Activated CD4-positive, alpha-beta T cell treated with anti-CD3 and anti-CD28 coated beads, Interleukin-2, amount 50 U/mL, for 1 hour (primary cell): ENCODE measurements at regions not wholly inside any gene's neighbourhood (a gene's known extent, or its start where the extent isn't known, plus 50 kb on each side); places are given as distances from the start of the nearest gene placed in this dataset.

Experiments
- DNase-seq: peaks from one replicate; pipeline ENCODE4 v3.0.0-alpha.2; 2020

DNA sequence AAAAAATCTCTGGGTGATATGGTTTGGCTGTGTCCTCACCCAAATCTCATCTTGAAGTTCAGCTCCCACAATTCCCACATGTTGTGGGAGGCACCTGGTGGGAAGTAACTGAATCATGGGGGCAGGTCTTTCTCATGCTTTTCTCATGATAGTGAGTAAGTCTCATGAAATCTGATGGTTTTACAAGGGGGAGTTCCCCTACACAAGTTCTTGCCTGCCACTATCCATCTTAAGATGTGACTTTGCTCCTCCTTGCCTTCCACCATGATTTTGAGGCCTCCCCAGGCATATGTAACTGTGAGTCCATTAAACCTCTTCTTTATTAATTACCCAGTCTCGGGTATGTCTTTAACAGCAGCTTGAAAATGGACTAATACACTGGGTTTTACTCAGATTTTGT is 513.9 kb downstream of the TLE4 start:
- DNase-seq = no peak

DNA sequence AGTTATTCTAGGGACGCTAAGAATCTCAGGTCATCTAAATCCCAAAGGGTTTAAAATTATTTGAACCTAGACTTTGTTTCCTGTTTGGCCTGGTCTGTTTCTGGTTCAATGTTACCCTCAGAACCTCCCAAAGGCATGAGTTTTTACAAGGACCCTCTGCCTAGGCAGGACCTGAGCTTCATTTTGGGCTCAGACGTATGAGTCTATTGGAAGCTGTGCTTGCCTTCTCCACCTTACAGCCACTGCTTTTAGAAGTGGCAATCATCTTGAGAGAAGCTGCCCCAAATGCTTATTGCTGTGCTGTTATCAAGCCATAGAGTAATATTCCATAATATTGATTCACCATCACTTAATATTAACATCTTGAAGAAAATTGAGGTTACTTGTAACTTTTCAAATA is 510.4 kb downstream of the TLE4 start:
- no peak for DNase-seq

DNA sequence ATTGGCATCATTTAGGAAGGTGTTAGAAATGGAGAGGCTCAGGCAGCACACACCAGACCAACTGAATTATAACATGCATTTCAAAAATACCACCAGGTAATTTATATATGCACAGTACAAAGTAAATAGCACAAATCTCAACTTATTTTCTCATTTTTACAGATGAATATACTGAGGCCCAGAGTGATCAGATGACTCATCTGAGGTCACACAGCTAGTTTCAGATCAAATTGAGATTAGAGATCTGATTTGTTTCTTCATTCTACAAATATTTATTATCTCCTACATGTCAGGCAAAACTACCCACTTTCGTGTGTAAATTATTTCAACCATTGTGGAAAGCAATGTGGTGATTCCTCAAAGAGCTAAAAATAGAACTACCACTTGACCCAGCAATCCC is 507.1 kb downstream of the TLE4 start:
- DNase-seq = no peak

DNA sequence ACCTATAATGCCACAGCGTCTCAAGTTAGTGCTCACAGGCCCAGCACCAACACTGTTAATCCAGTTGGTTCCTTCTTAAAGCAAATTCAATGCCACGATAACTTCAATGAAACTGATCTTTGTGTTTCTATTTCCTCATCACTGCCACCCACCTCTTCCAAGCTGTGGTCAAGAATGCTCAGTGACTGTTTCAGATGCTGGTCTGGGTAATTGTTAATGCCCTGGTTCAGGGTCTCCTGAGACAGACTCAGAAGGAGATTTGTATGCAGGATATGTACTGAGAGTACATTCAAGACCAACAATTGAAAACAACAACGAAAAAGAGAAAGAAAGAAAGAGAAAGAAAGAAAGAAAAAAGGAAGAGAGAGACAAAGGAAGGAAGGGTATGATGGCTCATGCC is 505.3 kb downstream of the TLE4 start:
- no peak for DNase-seq

DNA sequence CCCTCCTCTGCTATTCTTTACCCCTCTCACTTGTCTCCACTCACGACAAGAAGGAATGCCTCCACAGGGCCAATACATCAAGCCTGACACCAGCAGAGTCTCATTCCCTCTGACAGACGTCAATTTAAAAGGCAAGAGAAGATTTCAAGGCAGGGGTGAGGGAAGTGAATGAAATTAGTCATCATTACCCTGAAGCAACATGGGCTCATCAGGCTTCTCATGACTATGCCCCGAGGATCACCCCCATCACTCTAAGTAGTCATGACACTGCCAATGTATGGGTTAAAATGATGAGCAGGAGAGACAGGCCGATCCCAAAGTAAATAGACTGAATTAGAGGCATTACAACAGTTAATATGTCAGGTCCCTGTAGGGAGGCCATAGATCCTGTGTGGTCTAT is 504.4 kb downstream of the TLE4 start:
- DNase-seq = no peak

DNA sequence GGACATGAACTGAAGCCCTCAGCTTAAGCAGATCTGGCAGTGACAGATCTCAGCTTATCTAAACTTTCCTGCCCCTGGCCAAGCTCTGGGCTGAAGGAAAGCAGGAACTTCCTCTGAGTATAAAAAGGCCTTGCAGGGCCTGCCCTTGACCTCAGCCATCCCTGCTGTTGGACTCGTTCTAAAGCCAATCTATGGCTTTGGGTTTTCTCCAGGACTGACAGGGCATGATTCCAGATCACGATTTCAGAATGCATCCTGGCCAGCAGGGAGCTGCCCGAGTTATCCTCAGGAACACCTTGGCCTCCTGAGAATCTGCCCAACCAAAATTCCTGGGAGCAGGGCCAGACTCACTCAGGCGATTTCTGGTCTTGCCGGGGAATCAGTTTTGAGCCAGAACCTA is 502.7 kb downstream of the TLE4 start:
- DNase-seq = no peak

DNA sequence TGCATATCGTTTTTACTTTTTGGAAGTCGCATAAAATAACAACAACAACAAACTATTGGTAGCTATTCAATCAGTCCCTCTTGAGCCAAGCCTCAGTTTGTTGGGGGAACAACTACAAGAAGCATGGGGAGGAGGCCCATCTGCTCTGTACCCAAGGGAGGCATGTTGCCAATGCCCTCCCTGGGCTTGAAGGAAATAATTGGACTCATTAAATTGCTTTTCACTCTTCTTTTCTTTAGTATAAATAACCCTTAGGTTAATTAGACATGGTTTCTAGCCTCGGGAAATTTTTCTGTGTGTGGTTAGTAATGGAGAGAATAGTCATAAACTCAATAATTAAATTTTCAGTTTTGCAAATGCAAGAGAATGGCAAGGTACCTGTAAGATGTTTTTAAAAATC is 500.7 kb downstream of the TLE4 start:
- no peak for DNase-seq

DNA sequence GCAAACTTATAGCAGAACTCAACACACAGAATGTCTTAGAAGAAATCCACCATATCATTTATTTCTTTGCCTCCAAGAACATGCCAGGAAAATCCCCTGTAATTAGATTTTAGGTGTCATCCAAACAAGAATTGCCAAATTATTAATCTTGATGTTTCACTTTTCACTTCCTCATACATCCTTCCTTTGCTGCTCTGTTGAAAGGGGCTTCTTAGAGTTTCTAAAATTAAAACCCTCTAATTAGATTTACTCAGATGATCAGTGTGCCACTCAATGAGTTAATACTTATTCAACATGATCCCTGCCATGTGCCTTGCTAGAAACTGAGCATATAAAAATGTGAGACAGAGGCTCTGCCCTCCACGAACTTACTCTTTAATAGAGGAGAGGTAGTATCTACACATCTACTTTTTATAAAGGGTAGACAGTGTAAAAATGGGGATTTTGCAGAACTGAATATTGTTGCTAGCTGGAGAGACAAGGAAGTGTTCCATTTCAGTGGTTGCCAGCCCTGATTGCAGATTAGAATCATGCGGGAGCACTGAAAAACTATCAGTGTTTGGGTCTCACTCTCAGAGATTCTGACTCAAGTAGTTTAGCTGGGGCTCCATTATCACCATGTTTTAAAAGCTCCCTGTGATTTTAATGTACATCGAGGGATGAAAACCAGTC is 498.4 kb downstream of the TLE4 start:
- no peak for DNase-seq

DNA sequence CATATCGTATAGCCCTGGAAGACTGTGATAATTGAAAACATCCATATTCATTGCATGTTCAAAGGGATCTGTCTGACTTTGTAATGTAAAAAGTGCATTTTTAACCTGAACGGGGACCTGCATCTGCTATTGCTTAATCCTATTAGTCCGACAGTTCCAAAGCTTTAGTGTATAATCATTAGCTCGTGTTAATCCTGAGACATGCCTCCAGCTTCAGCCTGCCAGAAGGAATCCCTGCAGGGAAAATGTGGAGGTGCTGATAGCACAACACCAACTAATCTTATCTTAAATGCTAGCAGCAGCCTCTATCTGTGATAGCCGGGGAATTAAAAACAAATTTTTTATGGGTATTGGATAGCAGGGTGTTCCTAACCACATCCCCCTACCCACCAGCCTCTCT is 495.2 kb downstream of the TLE4 start:
- DNase-seq = no peak

DNA sequence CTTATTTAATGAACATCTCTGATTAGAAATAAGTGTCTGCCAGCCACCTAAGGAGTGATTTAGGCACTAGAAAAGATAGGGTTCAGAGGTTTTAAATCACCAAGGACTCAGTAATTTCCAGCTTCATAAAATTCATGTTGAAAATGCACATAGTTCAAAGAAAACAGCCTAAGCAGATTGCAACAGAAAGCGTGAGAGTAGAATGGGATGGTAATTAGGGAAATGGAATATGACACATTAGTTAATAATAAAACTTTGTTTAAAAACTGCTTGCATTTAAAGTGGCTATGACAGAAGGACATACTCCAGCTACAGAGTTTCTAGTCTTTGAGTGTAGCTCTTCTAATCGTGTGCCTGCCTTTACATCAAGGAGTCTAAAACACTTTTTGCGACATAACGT is 490.8 kb downstream of the TLE4 start:
- DNase-seq = no peak

DNA sequence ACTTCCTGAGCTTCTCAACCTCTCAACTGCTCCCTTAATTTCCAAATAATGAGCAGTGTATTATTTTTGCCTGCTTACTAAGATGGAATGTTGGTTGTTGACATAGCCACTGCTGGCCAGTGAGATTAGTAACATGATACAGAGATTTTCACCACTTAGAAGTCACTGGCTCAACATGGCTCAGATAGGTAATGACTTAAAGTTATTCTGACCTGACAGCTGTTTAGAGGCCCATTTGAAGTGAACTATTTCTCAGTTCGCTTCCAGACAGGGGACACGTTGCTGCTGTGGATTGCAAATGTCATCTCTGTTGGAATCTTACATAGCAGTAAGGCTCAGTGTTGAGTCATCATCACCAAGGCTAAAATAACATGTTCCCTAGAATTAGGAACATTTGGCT is 490.2 kb downstream of the TLE4 start:
- DNase-seq = no peak

DNA sequence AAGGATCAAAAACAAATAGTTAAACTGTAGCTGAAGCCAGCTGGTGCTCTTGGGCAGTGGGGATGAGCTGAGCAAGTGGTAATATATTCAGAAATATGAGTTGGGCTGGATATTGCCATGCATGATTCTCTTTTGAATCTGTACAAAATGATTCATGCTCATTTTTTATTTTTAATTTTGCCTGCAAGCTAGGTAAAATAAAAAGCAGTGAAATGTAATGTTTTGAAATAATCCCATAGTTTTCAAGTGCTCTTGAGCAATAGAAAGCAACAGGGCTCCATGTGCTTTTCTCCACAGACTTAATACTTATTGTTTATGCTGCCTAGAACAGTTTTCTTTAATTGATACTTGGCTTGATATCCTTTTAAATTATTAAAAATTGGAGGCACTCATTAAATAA is 489.3 kb downstream of the TLE4 start:
- DNase-seq = no peak

DNA sequence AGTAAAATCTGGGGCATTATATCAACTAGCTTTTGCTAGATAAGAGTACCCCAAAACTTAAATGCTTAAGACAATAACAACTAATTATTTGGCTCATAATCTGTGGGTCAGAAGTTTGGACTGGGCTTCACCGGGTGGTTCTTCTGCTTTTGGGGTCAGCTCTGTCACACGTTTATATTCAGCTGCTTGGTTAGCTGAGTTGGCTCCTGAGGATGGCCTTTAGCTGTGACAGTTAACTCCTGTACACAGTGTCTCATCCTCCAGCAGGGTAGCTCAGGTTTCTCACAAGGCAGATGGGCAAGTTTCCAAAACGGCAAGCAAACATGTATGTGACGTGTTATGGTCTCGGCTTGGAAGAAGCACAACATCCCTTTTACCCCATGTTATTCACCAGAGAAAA is 488.2 kb downstream of the TLE4 start:
- DNase-seq = no peak

DNA sequence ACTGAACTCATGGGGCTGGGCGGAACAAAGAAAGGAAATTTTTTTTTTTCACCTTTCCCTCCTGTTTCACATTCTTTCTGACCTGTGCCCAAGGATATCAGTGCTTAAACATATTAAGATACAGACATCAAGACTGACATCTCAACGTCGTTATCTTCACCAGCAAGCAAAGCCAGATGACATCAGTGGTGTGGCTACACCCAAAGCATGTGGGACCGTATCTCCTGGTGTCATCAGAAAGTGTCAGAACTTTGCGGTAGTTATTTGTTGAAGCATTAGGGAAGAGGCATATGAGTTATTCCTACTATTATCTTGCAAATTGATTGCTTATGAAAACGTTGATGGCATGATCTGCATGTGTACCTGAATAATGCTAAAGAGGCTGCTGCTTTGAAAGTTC is 487.4 kb downstream of the TLE4 start:
- no peak for DNase-seq

DNA sequence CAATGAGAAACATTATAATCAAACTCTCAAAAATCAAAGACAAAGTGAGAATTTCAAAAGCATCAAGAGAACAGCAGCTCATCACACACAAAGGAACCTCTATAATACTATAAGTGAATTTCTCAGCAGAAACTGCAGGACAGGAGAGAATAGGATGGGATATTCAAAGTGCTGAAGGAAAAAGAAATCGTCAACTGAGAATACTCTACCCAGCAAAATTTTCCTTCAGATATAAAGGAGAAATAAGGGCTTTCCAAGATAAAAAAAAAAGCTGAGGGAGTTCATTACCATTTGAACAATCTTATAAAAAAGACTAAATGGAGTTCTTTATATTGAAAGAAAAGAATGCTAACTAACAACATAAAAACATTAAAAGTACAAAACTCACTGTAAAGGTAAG is 481.1 kb downstream of the TLE4 start:
- DNase-seq = no peak

DNA sequence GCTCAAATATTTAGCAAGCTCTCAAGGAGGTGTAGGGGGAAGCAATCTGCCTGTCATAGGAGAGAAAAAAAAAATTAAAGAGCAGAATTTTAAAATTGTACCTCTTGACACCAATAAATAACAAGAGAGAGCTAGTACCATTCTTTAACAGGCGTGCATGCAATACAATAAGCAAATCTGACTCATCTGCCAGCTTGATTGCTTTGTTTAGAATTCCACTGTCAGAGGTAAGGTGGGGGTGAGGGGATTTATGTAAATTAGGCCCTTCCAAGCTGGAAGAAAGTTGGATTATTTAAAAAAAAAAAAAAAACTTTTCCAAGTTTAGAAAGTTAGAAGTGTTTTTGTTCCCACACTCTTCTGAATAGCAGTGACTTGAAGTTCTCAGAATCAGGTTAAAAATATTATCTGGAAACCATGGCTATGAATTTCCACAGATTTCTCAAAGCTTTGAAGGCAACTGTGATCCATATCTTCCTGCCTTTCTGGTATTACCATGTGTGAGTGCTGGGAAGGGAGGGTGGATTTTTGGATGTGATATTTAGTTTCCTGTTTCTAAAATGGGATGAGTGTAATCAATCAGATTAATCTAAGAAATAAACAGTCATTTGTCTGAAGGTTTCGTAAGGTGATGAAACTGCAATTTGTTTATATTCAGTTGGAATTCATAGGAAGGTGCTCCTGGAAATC is 477.5 kb downstream of the TLE4 start:
- no peak for DNase-seq

DNA sequence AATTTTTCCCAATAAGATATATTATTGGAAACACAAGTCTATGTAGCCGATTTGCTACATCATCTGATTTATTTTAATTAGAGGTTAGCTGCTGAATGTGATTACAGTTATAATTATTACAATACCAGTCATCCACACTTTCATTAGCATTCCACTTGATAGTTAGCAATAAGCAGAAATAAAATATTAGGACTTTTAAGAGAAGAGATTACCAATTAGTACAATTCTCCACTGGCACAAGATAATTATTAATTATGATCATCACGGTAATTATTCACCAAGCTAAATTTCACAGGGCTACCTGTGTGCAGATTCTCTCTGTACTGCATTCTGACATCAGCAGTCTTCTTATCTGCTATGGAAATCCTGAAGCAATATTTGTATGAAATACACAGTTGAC is 474.7 kb downstream of the TLE4 start:
- no peak for DNase-seq

DNA sequence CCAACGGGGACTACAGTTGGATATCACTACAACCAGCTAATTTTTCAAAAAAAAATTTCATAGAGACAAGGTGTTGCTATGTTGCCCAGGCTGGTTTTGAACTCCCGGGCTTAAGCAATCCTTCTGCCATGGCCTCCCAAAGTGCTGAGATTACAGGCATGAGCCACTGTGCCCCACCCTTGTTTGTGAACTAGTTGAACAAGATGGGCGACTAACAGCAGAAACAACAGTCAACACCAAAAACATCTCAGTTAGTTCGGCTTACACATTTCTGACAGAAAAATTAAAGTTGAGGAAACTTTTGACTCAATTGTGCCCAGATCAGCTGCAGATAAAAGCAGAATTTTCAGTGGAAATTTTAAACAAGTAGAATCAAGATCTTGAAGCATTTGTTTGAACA is 470.1 kb downstream of the TLE4 start:
- no peak for DNase-seq

DNA sequence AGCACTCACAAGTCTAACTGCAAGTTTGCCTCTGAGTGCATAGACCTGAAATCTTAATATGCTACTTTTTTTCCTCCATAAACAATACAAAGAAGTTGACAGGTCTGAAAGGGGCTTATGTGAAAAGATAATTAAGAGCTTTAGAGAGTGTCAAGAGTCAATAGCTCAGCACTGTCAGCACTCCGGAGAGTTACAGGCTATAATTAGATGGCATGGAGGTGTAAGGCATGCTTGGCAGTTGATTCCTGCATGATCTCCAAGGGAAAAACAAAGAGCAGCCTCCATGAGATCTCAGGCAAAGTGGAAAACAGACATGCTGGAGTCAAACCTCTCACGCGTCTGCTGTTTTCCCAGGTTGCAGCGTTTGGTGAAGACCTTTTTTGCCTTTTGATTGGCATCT is 468.7 kb downstream of the TLE4 start:
- no peak for DNase-seq

DNA sequence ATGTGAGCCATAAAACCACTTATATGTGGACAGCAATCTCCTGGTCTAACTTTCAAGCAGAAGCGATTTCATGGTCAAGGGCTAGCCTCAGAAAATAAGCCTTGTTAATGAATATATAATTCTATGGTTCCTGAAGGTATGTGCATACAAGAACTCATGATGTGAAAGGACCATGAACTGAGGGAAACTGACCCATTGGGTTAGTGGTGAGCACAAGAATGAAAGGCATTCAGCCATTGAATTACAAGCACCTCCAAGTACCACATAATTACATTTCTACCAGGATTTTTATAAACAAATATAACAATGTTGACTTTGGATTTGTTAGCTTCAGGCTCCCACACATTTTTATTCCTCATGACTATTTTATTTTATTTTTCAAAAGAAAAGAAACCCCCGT is 459.0 kb downstream of the TLE4 start:
- DNase-seq = no peak

DNA sequence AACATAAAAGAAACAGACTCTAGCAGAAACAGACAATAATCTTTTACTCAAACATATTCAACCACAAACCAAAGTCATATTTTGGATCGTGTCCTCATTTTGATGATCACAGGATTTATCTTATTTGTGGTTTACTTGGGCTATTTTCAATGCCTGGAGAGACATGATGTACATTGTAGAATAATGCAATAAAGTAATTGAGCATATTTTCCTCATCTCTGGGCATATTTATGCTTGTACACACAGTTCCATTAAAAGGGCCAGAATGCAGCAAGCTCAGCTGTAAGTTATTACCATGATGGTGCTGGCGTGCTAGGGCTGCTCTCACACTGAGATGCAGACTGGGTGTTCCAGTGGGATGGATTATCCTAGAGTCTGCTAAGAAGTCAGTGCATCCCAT is 456.7 kb downstream of the TLE4 start:
- DNase-seq = no peak

DNA sequence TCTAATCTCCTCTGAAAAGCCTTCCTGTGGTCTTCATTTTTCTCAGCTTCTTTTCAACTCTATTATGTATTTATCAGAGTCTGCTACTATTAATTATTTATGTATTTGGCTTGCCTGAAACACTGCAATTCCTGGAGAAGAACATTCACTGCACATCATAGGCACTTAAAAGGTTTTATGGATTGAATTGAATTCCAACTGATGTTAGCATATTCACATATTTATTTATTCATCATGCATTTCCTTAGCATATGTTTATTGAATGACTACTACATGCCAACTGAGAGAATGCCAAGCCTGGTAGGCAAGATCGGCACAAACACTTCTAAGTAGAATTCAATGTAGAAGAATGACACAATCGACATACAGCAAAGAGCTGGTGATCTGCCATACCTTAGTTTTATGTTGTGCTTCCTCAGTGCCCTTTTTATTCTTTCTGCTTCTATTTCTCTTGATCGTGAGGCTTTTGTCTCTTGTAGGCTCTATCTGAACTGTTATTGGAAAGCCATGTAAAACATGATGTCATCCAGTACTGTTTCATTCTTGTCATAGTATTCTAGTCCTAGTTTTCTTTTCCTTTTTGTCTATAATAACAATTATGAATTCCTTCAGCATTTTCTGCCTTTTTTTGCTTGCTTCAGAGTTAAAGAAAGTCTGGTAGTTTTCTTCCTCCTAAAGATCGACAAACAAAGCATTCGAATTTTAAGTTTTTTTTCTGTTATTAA is 454.2 kb downstream of the TLE4 start:
- DNase-seq = no peak

DNA sequence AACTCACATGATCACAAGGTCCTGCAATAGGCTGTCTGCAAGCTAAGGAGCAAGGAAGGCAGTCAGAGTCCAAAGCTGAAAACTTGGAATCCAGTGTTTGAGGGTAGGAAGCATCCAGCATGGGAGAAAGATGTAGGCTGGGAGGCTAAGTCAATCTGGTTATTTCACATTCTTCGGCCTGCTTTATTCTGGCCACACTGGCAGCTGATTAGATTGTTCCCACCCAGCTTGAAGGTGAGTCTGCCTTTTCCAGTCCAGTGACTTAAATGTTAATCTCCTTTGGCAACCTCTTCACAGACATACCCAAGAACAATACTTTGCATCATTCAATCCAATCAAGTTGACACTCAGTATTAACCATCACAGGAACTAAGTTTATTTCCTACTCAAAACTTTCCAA is 453.4 kb downstream of the TLE4 start:
- no peak for DNase-seq

DNA sequence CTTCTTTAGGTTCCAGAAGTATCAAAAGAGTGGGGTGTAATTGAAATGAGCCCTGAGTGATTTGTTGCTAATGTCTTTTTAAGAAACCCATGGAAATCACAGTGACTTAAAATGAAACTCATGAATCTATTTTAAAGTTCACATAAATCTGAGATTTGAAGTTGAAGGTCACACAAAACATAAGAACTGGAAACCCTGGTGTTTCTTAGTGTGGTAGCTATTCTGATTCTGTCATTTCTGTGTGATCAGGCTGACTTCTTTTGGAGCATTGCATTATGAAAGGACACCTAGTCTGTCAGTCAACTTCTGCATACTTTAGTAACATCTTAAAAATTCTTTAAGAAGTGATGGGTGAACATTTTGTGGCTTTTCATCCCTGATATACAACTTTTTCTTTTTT is 448.8 kb downstream of the TLE4 start:
- no peak for DNase-seq

DNA sequence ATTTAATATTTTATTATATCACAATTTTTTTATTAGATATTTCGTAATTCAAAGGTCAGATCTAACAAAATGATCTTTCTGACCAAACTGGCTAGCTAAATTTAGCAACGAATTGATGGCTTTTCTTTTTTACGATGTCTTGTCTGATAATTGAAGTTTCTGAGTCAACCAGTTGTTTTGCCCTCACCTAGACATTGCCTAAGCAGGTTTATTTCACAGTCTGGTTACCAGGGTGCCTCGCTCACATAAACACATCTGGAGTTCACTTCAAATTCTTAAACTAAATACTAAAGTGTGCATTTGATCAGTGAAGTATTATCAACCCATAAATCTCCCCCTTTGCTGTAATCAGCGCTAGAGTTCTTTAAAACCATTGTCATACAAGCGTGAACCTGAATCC is 448.3 kb downstream of the TLE4 start:
- no peak for DNase-seq
